SK-N-SH (cell line): ENCODE measurements at regions not wholly inside any gene's neighbourhood (a gene's known extent, or its start where the extent isn't known, plus 50 kb on each side); places are given as distances from the start of the nearest gene placed in this dataset.

Experiments
- CTCF ChIA-PET: fragments of 300-600, 350-600 bp; formaldehyde crosslinking; extraction: SDS; loops from one replicate; lab custom pipeline; 2021; lab: Yijun Ruan, JAX
- POLR2A ChIA-PET: fragments of 350-600 bp; sonication (Branson Sonifier 250); formaldehyde crosslinking; extraction: SDS; loops from one replicate; lab custom pipeline; 2020; ENCODE audit warnings: antibody characterized with exemption, inconsistent platforms; lab: Yijun Ruan, JAX
- DNase-seq: peaks from one replicate; pipeline ENCODE4 v3.0.0; 2012
- H2AFZ ChIP-seq: fragments of 200-600 bp; sonication (generic); 2 replicates; pipeline ENCODE4 v1.8.1; 2016; ENCODE audit warnings: antibody characterized with exemption, mild to moderate bottlenecking, low read depth
- H3F3A ChIP-seq: fragments of 200-600 bp; sonication (generic); replicated peaks from 2 replicates; pipeline ENCODE3; 2016; ENCODE audit warnings: antibody characterized with exemption, mild to moderate bottlenecking; ENCODE audit not compliant: insufficient read depth
- H3K27ac ChIP-seq, 2 experiments: fragments of 200-500 bp in 1 of 2; fragments of 200-600 bp in 1 of 2; sonication (Bioruptor generic) in 1 of 2; sonication (generic), shearing (Covaris generic) in 1 of 2; 2 replicates each; pipeline versions ENCODE4 v1.5.1 to v1.6.1; 2014 to 2016; ENCODE audit warnings: low read depth in 2 of 2, inconsistent platforms in 1 of 2, low read length in 1 of 2, mild to moderate bottlenecking in 1 of 2, mixed read lengths in 1 of 2
- H3K27me3 ChIP-seq: fragments of 200-600 bp; sonication (generic), shearing (Covaris generic); 2 replicates; pipeline ENCODE4 v1.6.1; 2016; ENCODE audit warnings: mixed run types; ENCODE audit not compliant: insufficient read depth
- H3K36me3 ChIP-seq, 2 experiments: fragments of 200-500 bp in 1 of 2; fragments of 200-600 bp in 1 of 2; sonication (Bioruptor generic) in 1 of 2; sonication (generic) in 1 of 2; replicated peaks in 1 of 2; 2 replicates each; pipeline versions ENCODE3 to v1.5.1; 2014 to 2016; ENCODE audit warnings: low read length in 1 of 2, mild to moderate bottlenecking in 1 of 2; ENCODE audit not compliant: insufficient read depth in 2 of 2, control insufficient read depth in 1 of 2
- H3K4me1 ChIP-seq, 2 experiments: fragments of 200-500 bp in 1 of 2; fragments of 200-600 bp in 1 of 2; sonication (Bioruptor generic) in 1 of 2; sonication (generic), shearing (Covaris generic) in 1 of 2; 2 replicates each; pipeline versions ENCODE4 v1.5.1 to v1.6.1; 2014 to 2016; ENCODE audit warnings: low read depth in 1 of 2, low read length in 1 of 2, mixed run types in 1 of 2; ENCODE audit not compliant: insufficient read depth in 2 of 2, control insufficient read depth in 1 of 2
- H3K4me2 ChIP-seq: fragments of 200-600 bp; sonication (generic), shearing (Covaris generic); 2 replicates; pipeline ENCODE4 v1.6.1; 2017; ENCODE audit warnings: mixed run types
- H3K4me3 ChIP-seq, 2 experiments: fragments of 200-500 bp in 1 of 2; fragments of 200-600 bp in 1 of 2; sonication (Bioruptor generic) in 1 of 2; sonication (generic), shearing (Covaris generic) in 1 of 2; 2 replicates each; pipeline versions ENCODE4 v1.5.1 to v1.8.1; 2014 to 2016; ENCODE audit warnings: low read depth in 2 of 2, inconsistent platforms in 1 of 2, low read length in 1 of 2, mild to moderate bottlenecking in 1 of 2, mixed read lengths in 1 of 2, moderate library complexity in 1 of 2
- H3K79me2 ChIP-seq: fragments of 200-600 bp; sonication (generic); 2 replicates; pipeline ENCODE4 v1.8.1; 2017; ENCODE audit warnings: mild to moderate bottlenecking; ENCODE audit not compliant: insufficient read depth
- H3K9ac ChIP-seq: fragments of 200-600 bp; sonication (generic); 2 replicates; pipeline ENCODE4 v1.6.1; 2017; ENCODE audit warnings: mixed run types
- H3K9me2 ChIP-seq: fragments of 200-600 bp; sonication (generic); 2 replicates; pipeline ENCODE4 v1.6.1; 2017; ENCODE audit warnings: mixed run types
- H3K9me3 ChIP-seq: fragments of 200-600 bp; sonication (generic); 2 replicates; pipeline ENCODE4 v1.6.1; 2017; ENCODE audit warnings: mixed run types, mild to moderate bottlenecking, moderate library complexity
- H4K20me1 ChIP-seq: fragments of 200-600 bp; sonication (generic); 2 replicates; pipeline ENCODE4 v1.6.1; 2017; ENCODE audit warnings: mild to moderate bottlenecking, mixed run types; ENCODE audit not compliant: insufficient read depth
- CHD2 ChIP-seq: fragments of 150-350 bp; IDR thresholded peaks from 2 replicates; pipeline ENCODE4 v1.6.1; 2018; ENCODE audit warnings: low read length; ENCODE audit not compliant: partially characterized antibody
- EP300 ChIP-seq, 2 experiments: IDR thresholded peaks; 2 replicates each; pipeline versions ENCODE4 v1.4.0 to v1.6.1; 2012; ENCODE audit warnings: borderline replicate concordance in 1 of 2, low read depth in 1 of 2, low read length in 1 of 2
- GABPA ChIP-seq: IDR thresholded peaks from 2 replicates; pipeline ENCODE4 v1.4.0; 2012; ENCODE audit warnings: low read depth, mild to moderate bottlenecking
- GATA2 ChIP-seq: sonication (generic); formaldehyde crosslinking; IDR thresholded peaks from 2 replicates; pipeline ENCODE4 v1.5.0; 2020; ENCODE audit warnings: mild to moderate bottlenecking, missing genetic modification reagents
- IRF3 ChIP-seq: fragments of 150-350 bp; IDR thresholded peaks from 2 replicates; pipeline ENCODE4 v1.6.1; 2016; ENCODE audit warnings: mild to moderate bottlenecking, low read depth, low read length
- MEF2A ChIP-seq: IDR thresholded peaks from 2 replicates; pipeline ENCODE4 v1.4.0; 2012; ENCODE audit warnings: low read depth, borderline replicate concordance
- POLR2AphosphoS5 ChIP-seq: IDR thresholded peaks from 2 replicates; pipeline ENCODE4 v1.6.1; 2012; ENCODE audit warnings: low read depth, low read length
- TAF1 ChIP-seq: IDR thresholded peaks from 2 replicates; pipeline ENCODE4 v1.6.1; 2012; ENCODE audit warnings: low read depth, mild to moderate bottlenecking, low read length, moderate library complexity, borderline replicate concordance
- WGBS: methylation state at CpG from one replicate; pipeline ENCODE4 v1.1.6; 2017; ENCODE audit warnings: low lambda C conversion rate; 5-methylcytosine and 5-hydroxymethylcytosine counted together
- TF ChIP-seq, protein P1 (sequence below): IDR thresholded peaks from 2 replicates; pipeline ENCODE4 v1.4.0; 2012; ENCODE audit warnings: low read depth

DNA sequence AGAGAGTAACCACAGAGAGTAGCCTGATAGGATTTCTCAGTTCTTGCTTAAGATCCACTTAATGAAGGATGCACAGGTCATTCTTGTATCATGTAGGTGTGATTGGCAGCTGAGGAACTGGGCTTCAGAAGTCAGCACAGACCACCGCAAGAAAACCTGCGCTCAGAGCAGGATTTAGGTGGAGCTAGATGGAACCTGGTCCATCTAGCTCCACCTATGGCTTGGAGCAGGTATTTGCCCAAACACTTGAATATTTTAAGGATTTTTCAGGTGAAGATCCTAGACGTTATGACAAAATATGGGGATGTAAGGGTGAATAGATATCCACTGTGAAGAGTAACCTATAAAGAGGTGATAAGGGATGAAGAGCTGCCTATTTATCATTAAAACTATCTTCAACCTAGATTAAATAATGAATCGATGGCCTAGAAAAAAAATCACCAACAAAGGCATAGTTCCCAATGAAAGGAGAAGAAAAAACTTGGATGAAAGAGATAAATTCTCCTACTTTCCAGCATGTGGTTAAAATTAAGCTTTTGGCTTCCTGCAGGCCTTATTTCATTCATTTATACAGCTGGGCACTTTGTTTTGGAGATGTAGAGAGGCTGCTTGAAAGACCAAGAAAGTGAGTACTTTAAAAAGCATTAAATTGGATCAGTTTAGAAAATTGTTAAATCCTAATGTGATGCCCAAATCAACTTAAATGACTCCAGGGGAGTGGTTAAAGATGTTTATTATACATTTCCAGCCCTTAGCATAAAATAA lies 778.4 kb upstream of the GJE1 start:
- 29% methylated on average over 3 of the region's 4 CpGs for WGBS
- Histone ChIP-seq H3K4me2 (no peak overlapping the region), H3K9me3 (no peaks in the 10 kb centered on the region), H3K4me3 (no peak overlapping the region), H3K27me3 (no peaks in the 10 kb centered on the region), H3K9ac (no peak overlapping the region), H3F3A (no peaks in the 10 kb centered on the region), H4K20me1 (no peaks in the 10 kb centered on the region), H3K9me2 (no peaks in the 10 kb centered on the region), H3K79me2 (no peaks in the 10 kb centered on the region), H2AFZ (no peak overlapping the region), H3K27ac (peak overlapping the region in 1 of 2 experiments; percentile 34; a peak in 2 of 4 replicates), H3K4me1 (no peaks in the 10 kb centered on the region; a peak in 1 of 4 replicates), H3K36me3 (no peaks in the 10 kb centered on the region)
- CTCF ChIA-PET: no interaction called here
- DNase-seq: no peak
- POLR2A ChIA-PET: no interaction called here
- TF ChIP-seq CHD2 (no peak), GABPA (no peak), POLR2AphosphoS5 (no peak)
- TF ChIP-seq, protein P1, sequence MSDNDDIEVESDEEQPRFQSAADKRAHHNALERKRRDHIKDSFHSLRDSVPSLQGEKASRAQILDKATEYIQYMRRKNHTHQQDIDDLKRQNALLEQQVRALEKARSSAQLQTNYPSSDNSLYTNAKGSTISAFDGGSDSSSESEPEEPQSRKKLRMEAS: no peak

- TF ChIP-seq TAF1 (no peak), EP300 (IDR thresholded peaks at IDR 0.05; ENCODE audit: borderline replicate concordance in 1 of 2, low read depth in 1 of 2, low read length in 1 of 2) (no peak), GATA2 (CRISPR knock-in tag) (no peak), MEF2A (no peak), IRF3 (no peak)
- TF ChIP-seq, protein P1: no peak
- TF ChIP-seq, all 33 proteins: peak for 0
- no peak overlapping the region for H3K4me3 ChIP-seq
- H3K36me3 ChIP-seq: no peaks in the 10 kb centered on the region
- H3K27me3 ChIP-seq: no peaks in the 10 kb centered on the region
- no peaks in the 10 kb centered on the region for H3K79me2 ChIP-seq
- no peak overlapping the region for H2AFZ ChIP-seq
- no peaks in the 10 kb centered on the region; a peak in 1 of 4 replicates for H3K4me1 ChIP-seq
- no peak for DNase-seq
- no peak overlapping the region for H3K9ac ChIP-seq
- 11% methylated on average over 1 of the region's 1 CpG for WGBS
- CTCF ChIA-PET: no interaction called here
- POLR2A ChIA-PET: no interaction called here
- no peaks in the 10 kb centered on the region for H3K9me3 ChIP-seq
- H3K4me2 ChIP-seq: no peak overlapping the region
- H4K20me1 ChIP-seq: no peaks in the 10 kb centered on the region
- no peaks in the 10 kb centered on the region for H3F3A ChIP-seq
- no peak overlapping the region for H3K27ac ChIP-seq
- no peaks in the 10 kb centered on the region for H3K9me2 ChIP-seq
These were observed 781.0 kb upstream of the GJE1 start for GRCh38 chr6:141351721-141352120.
